HepG2 (cell line): ENCODE measurements at regions not wholly inside any gene's neighbourhood (a gene's known extent, or its start where the extent isn't known, plus 50 kb on each side); places are given as distances from the start of the nearest gene placed in this dataset.
A peak's percentile ranks its signal among the peaks of the same experiment; 100 is the strongest.

ENCODE experiments used
- ATAC-seq: fragments of 200-7000 bp; cut with Tn5 transposase; 3 replicates; pipeline ENCODE4 v1.9.1; 2020; ENCODE audit warnings: mild to moderate bottlenecking, moderate library complexity
- BruUV-seq: library from RNA; stranded (reverse); fragments of 400-500 nt; replicated peaks from 2 replicates; lab custom pipeline; 2021; lab: Mats Ljungman, UMichigan
- CTCF ChIA-PET: fragments of 300-600 bp; formaldehyde crosslinking; extraction: SDS; loops from one replicate; lab custom pipeline; 2021; ENCODE audit warnings: low total read pairs, inconsistent platforms, low intra/inter-chr PET ratio; lab: Yijun Ruan, JAX
- POLR2A ChIA-PET: fragments of 350-600 bp; sonication (Branson Sonifier 250); formaldehyde crosslinking; loops from one replicate; lab custom pipeline; 2020; ENCODE audit warnings: antibody characterized with exemption, inconsistent platforms; lab: Yijun Ruan, JAX
- DNase-seq: peaks from one replicate; pipeline ENCODE4 v3.0.0-alpha.2; 2015; ENCODE audit warnings: low spot score
- FAIRE-seq: peaks from 3 replicates; lab custom pipeline; 2011; peaks lifted over from hg19 to GRCh38; lab: Jason Lieb, UNC
- H2AFZ ChIP-seq: one replicate; pipeline ENCODE4 v1.6.1; 2011; ENCODE audit warnings: low read length, inconsistent platforms
- H3K27ac ChIP-seq: fragments of 300-600 bp; 3 replicates; pipeline ENCODE4 v1.8.0; 2011; ENCODE audit warnings: mixed run types, mild to moderate bottlenecking, mixed read lengths, low read length, inconsistent platforms; ENCODE audit not compliant: insufficient read depth; ENCODE audit errors: extremely low read length
- H3K27me3 ChIP-seq, 2 experiments: fragments of 200-600 bp in 1 of 2; 2 replicates in 1 of 2; 3 replicates in 1 of 2; pipeline versions ENCODE4 v1.6.0 to v1.8.0; 2011; ENCODE audit warnings: low read length in 2 of 2, mild to moderate bottlenecking in 2 of 2, moderate library complexity in 2 of 2, inconsistent platforms in 1 of 2; ENCODE audit not compliant: insufficient read depth in 2 of 2, control insufficient read depth in 1 of 2
- H3K36me3 ChIP-seq, 2 experiments: fragments of 200-600 bp in 1 of 2; replicated peaks in 1 of 2; 2 replicates in 1 of 2; 3 replicates in 1 of 2; pipeline versions ENCODE4 v1.5.1 to v1.8.0; 2011; ENCODE audit warnings: low read length in 2 of 2, inconsistent platforms in 1 of 2; ENCODE audit not compliant: insufficient read depth in 2 of 2, control insufficient read depth in 1 of 2
- H3K4me1 ChIP-seq: 2 replicates; pipeline ENCODE4 v1.5.1; 2012; ENCODE audit warnings: low read length, inconsistent platforms; ENCODE audit not compliant: insufficient read depth
- H3K4me2 ChIP-seq: 2 replicates; pipeline ENCODE4 v1.6.0; 2011; ENCODE audit warnings: low read depth, low read length, inconsistent platforms
- H3K4me3 ChIP-seq, 3 experiments: fragments of 200-600 bp in 1 of 3; sonication (generic), shearing (Covaris generic) in 1 of 3; replicated peaks in 1 of 3; 2 replicates each; pipeline ENCODE4 v1.5.1; 2011 to 2016; ENCODE audit warnings: low read length in 3 of 3, inconsistent platforms in 2 of 3, low read depth in 2 of 3, mild to moderate bottlenecking in 2 of 3, control low read depth in 1 of 3, mixed read lengths in 1 of 3; ENCODE audit not compliant: insufficient read depth in 1 of 3
- H3K79me2 ChIP-seq: one replicate; pipeline ENCODE4 v1.6.1; 2011; ENCODE audit warnings: low read length, inconsistent platforms; ENCODE audit not compliant: insufficient read depth
- H3K9ac ChIP-seq: 2 replicates; pipeline ENCODE4 v1.6.0; 2011; ENCODE audit warnings: mild to moderate bottlenecking, low read depth, low read length, inconsistent platforms; ENCODE audit not compliant: insufficient read depth
- H3K9me3 ChIP-seq: 2 replicates; pipeline ENCODE4 v1.5.1; 2012; ENCODE audit warnings: mild to moderate bottlenecking, low read length
- H4K20me1 ChIP-seq: 2 replicates; pipeline ENCODE4 v1.6.0; 2011; ENCODE audit warnings: inconsistent platforms, mild to moderate bottlenecking, low read length, moderate library complexity; ENCODE audit not compliant: insufficient read depth
- GTF3A ChIP-seq: sonication (generic); formaldehyde crosslinking; conservative IDR thresholded peaks from 2 replicates; pipeline ENCODE4 v1.4.0; 2020; ENCODE audit warnings: mild to moderate bottlenecking, missing genetic modification reagents
- MAFF ChIP-seq: IDR thresholded peaks from 2 replicates; pipeline ENCODE4 v1.6.1; 2011; ENCODE audit warnings: low read depth, low read length, improper control_type of control experiment
- MAFK ChIP-seq, 2 experiments: IDR thresholded peaks in 1 of 2; conservative IDR thresholded peaks in 1 of 2; 2 replicates each; pipeline ENCODE4 v1.6.1; 2011; ENCODE audit warnings: improper control_type of control experiment in 2 of 2, low read length in 2 of 2
- PITX1 ChIP-seq: sonication (generic); formaldehyde crosslinking; IDR thresholded peaks from 2 replicates; pipeline ENCODE4 v1.5.1; 2020; ENCODE audit warnings: mild to moderate bottlenecking, missing genetic modification reagents
- ZSCAN5A ChIP-seq: sonication (generic); formaldehyde crosslinking; IDR thresholded peaks from 2 replicates; pipeline ENCODE4 v1.8.0; 2022; ENCODE audit warnings: mild to moderate bottlenecking, missing genetic modification reagents, borderline replicate concordance
- in situ Hi-C: cut with HindIII; loops from 2 replicates; pipeline ENCODE4 v1.10.0; 2017; ENCODE audit warnings: low pct_unique_long_range_greater_than_20kb; ENCODE audit not compliant: extremely low pct_ligation_motif_present
- intact Hi-C: fragments of 100-400 bp; cut with micrococcal nuclease; formaldehyde crosslinking; loops from one replicate; pipeline ENCODE4 v1.10.0; 2022; ENCODE audit not compliant: unreplicated experiment

GRCh38 chr3:82274897-82275296 is 513.5 kb upstream of the GBE1 start:
- Histone ChIP-seq H3K27me3 (no peaks in the 10 kb centered on the region), H4K20me1 (no peaks in the 10 kb centered on the region), H3K9me3 (no peaks in the 10 kb centered on the region), H3K27ac (no peak overlapping the region), H3K4me2 (no peak overlapping the region), H3K36me3 (no peaks in the 10 kb centered on the region), H2AFZ (no peak overlapping the region), H3K9ac (no peak overlapping the region), H3K4me1 (peaks cover 11% of the 10 kb centered on the region; the same call in 1 of the 2 replicates), H3K79me2 (no peaks in the 10 kb centered on the region), H3K4me3 (no peak overlapping the region)
- in situ Hi-C loops: no loop called here
- no TSS peak for BruUV-seq
- ATAC-seq (no peak), DNase-seq (no peak), FAIRE-seq (no peak)
- intact Hi-C loops: no loop called here
- no peak for TF ChIP-seq GTF3A (CRISPR knock-in tag)
- TF ChIP-seq PITX1 (CRISPR knock-in tag): no peak
- ChIA-PET POLR2A (no interaction called here), CTCF (no interaction called here)

- Histone ChIP-seq H4K20me1 (no peaks in the 10 kb centered on the region), H3K4me3 (no peak overlapping the region), H3K27me3 (no peaks in the 10 kb centered on the region), H3K9me3 (peaks cover 7% of the 10 kb centered on the region), H3K4me1 (peaks cover 20% of the 10 kb centered on the region), H3K4me2 (no peak overlapping the region), H3K79me2 (no peaks in the 10 kb centered on the region), H3K36me3 (no peaks in the 10 kb centered on the region), H3K9ac (no peak overlapping the region), H3K27ac (no peak overlapping the region), H2AFZ (no peak overlapping the region)
- TF ChIP-seq MAFF (peak; percentile 89), ZSCAN5A (CRISPR knock-in tag) (no peak), MAFK (conservative IDR thresholded peaks at IDR 0.05 in 1 of 2, IDR thresholded peaks at IDR 0.05 in 1 of 2; ENCODE audit: low read length in 2 of 2) (peak; percentile 84 to 93)
- DNase-seq (no peak), FAIRE-seq (no peak), ATAC-seq (no peak)
- intact Hi-C loops: no loop called here
- in situ Hi-C loops: no loop called here
- ChIA-PET CTCF (no interaction called here), POLR2A (no interaction called here)
- BruUV-seq: no TSS peak
Measured at GRCh38 chr3:82265747-82266146, 504.3 kb upstream of the GBE1 start.
